Mesendoderm (in vitro differentiated cells): ENCODE measurements at regions not wholly inside any gene's neighbourhood (a gene's known extent, or its start where the extent isn't known, plus 50 kb on each side); places are given as distances from the start of the nearest gene placed in this dataset.

Experiments used
- DNase-seq: peaks from one replicate; pipeline ENCODE4 v3.0.0; 2013
- H2AK5ac ChIP-seq: 2 replicates; pipeline ENCODE4 v1.6.1; 2013; ENCODE audit warnings: low read length, inconsistent platforms
- H2BK120ac ChIP-seq: 2 replicates; pipeline ENCODE4 v1.6.1; 2013; ENCODE audit warnings: low read depth, mild to moderate bottlenecking, low read length, moderate library complexity, mixed read lengths
- H2BK15ac ChIP-seq: replicated peaks from 2 replicates; pipeline ENCODE4 v1.6.1; 2013; ENCODE audit warnings: low read depth, mild to moderate bottlenecking, moderate library complexity
- H2BK5ac ChIP-seq: 2 replicates; pipeline ENCODE4 v1.6.1; 2013; ENCODE audit warnings: low read length, inconsistent platforms
- H3K18ac ChIP-seq: 2 replicates; pipeline ENCODE4 v1.6.1; 2013; ENCODE audit warnings: mild to moderate bottlenecking, low read length, mixed read lengths
- H3K23ac ChIP-seq: one replicate; pipeline ENCODE4 v1.6.1; 2013; ENCODE audit warnings: low read length
- H3K27ac ChIP-seq: 2 replicates; pipeline ENCODE4 v1.5.1; 2013; ENCODE audit warnings: low read depth, mild to moderate bottlenecking, inconsistent platforms, low read length, moderate library complexity
- H3K27me3 ChIP-seq: 2 replicates; pipeline ENCODE4 v1.6.1; 2013; ENCODE audit warnings: low read length, control low read depth, mild to moderate bottlenecking, inconsistent platforms; ENCODE audit not compliant: insufficient read depth, poor library complexity
- H3K36me3 ChIP-seq: 2 replicates; pipeline ENCODE4 v1.6.1; 2013; ENCODE audit warnings: low read length, inconsistent platforms; ENCODE audit not compliant: control insufficient read depth, insufficient read depth
- H3K4ac ChIP-seq: one replicate; pipeline ENCODE4 v1.6.1; 2013; ENCODE audit warnings: low read depth, mild to moderate bottlenecking, low read length, moderate library complexity
- H3K4me1 ChIP-seq: 2 replicates; pipeline ENCODE4 v1.6.1; 2013; ENCODE audit warnings: low read depth, low read length, inconsistent platforms; ENCODE audit not compliant: control insufficient read depth
- H3K4me2 ChIP-seq: 2 replicates; pipeline ENCODE4 v1.6.1; 2013; ENCODE audit warnings: low read length
- H3K4me3 ChIP-seq: 2 replicates; pipeline ENCODE4 v1.5.1; 2013; ENCODE audit warnings: mild to moderate bottlenecking, low read length
- H3K56ac ChIP-seq: one replicate; pipeline ENCODE4 v1.6.1; 2013; ENCODE audit warnings: low read length
- H3K79me1 ChIP-seq: 2 replicates; pipeline ENCODE4 v1.6.1; 2013; ENCODE audit warnings: low read length, inconsistent platforms
- H3K79me2 ChIP-seq: 2 replicates; pipeline ENCODE4 v1.6.1; 2013; ENCODE audit warnings: mild to moderate bottlenecking, low read length; ENCODE audit not compliant: control insufficient read depth, insufficient read depth
- H3K9ac ChIP-seq: 2 replicates; pipeline ENCODE4 v1.6.1; 2013; ENCODE audit warnings: low read length, inconsistent platforms
- H4K5ac ChIP-seq: one replicate; pipeline ENCODE4 v1.6.1; 2013; ENCODE audit warnings: low read length
- H4K8ac ChIP-seq: one replicate; pipeline ENCODE4 v1.6.1; 2013; ENCODE audit warnings: low read depth, mild to moderate bottlenecking, control low read depth, low read length, moderate library complexity
- WGBS: extraction: QIAGEN DNeasy Blood & Tissue Kit; methylation state at CpG from one replicate; pipeline ENCODE4 v1.1.7; 2013; ENCODE audit warnings: low lambda C conversion rate, missing lambda C conversion rate; ENCODE audit not compliant: insufficient coverage; ENCODE audit errors: extremely low coverage; 5-methylcytosine and 5-hydroxymethylcytosine counted together

DNA sequence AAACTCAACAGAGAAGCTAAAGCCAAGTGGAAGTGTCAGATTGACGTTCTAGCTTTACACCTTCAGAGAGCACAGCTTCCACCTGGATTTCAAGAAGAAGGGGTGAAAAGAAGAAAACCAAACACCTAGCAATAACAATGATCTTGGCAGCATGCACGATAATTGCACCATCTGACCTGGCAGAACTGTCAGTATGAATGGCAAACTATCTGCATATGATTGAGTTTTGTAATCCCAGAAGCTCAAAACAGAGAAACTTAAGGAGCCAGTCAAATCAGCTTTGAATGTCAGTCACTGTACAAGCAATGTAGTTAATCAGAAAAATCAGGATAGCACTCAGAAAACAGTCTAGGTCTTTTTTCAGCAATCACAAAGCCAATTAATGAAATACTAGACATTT is 427.1 kb downstream of the ZFHX3 start:
- peaks cover 3% of the 10 kb centered on the region for H3K79me1 ChIP-seq
- H2BK120ac ChIP-seq, result no peak overlapping the region
- H3K36me3 ChIP-seq, result no peaks in the 10 kb centered on the region
- H3K18ac ChIP-seq, result no peak overlapping the region
- no peaks in the 10 kb centered on the region for H3K79me2 ChIP-seq
- H2BK5ac ChIP-seq, result no peak overlapping the region
- DNase-seq, result no peak
- H4K5ac ChIP-seq, result no peak overlapping the region
- no peaks in the 10 kb centered on the region for H3K27me3 ChIP-seq
- no peak overlapping the region for H3K4me3 ChIP-seq
- H2BK15ac ChIP-seq, result no peak overlapping the region
- WGBS, result no CpG with 5 or more reads among the region's 2 CpGs
- H4K8ac ChIP-seq, result no peak overlapping the region
- no peak overlapping the region for H3K23ac ChIP-seq
- H2AK5ac ChIP-seq, result no peak overlapping the region
- H3K4me1 ChIP-seq, result no peaks in the 10 kb centered on the region
- H3K27ac ChIP-seq, result no peak overlapping the region
- H3K4me2 ChIP-seq, result no peak overlapping the region
- H3K56ac ChIP-seq, result no peak overlapping the region
- no peak overlapping the region for H3K4ac ChIP-seq
- no peak overlapping the region for H3K9ac ChIP-seq

DNA sequence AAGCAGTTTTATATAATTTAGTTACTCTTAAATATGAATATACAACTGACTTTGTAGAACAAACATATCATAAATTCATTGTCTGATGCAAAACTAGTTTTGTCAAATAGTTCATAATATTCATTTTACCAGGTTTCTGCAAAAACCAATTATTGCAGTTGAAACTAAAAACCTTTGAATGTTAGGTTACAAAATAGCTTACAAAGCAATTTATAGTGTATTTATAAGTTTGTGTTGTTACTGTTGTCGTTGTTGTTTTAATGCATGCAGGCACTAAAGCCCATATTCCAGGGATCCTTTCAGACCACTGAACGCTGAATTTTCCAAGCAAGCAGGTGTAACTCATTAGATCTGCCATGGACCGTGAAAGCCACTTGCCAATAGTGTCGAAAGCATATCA is 427.6 kb downstream of the ZFHX3 start:
- Histone ChIP-seq H3K79me2 (no peaks in the 10 kb centered on the region), H4K8ac (no peak overlapping the region), H3K4me1 (no peaks in the 10 kb centered on the region), H4K5ac (no peak overlapping the region), H3K36me3 (no peaks in the 10 kb centered on the region), H3K23ac (no peak overlapping the region), H3K9ac (no peak overlapping the region), H3K56ac (no peak overlapping the region), H3K27ac (no peak overlapping the region), H2BK15ac (no peak overlapping the region), H2BK5ac (no peak overlapping the region), H3K79me1 (peaks cover 3% of the 10 kb centered on the region), H3K4me3 (no peak overlapping the region), H2AK5ac (no peak overlapping the region), H2BK120ac (no peak overlapping the region), H3K18ac (no peak overlapping the region), H3K27me3 (no peaks in the 10 kb centered on the region), H3K4ac (no peak overlapping the region), H3K4me2 (no peak overlapping the region)
- no CpG with 5 or more reads among the region's 4 CpGs for WGBS
- DNase-seq, result no peak

DNA sequence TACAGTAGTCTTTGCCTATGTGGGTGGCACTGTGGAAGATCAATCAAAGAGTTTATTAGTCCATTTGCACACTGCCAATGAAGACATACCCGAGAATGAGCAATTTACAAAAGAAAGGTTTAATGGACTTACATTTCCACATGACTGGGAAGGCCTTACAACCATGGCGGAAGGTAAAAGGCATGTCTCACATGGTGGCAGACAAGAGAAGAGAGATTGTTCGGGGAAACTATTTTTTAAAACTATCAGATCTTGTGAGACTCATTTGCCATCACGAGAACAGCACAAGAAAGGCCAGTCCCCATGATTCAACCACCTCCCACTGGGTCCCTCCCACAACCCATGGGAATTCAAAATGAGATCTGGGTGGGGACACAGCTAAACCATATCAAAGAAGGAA is 432.1 kb downstream of the ZFHX3 start:
- H3K79me2 ChIP-seq, result no peaks in the 10 kb centered on the region
- no peak overlapping the region for H2AK5ac ChIP-seq
- no peak overlapping the region for H3K4ac ChIP-seq
- no peak overlapping the region for H2BK15ac ChIP-seq
- no peak overlapping the region for H2BK120ac ChIP-seq
- H3K56ac ChIP-seq, result no peak overlapping the region
- H3K18ac ChIP-seq, result no peak overlapping the region
- no peak overlapping the region for H3K4me2 ChIP-seq
- H3K27me3 ChIP-seq, result no peaks in the 10 kb centered on the region
- H2BK5ac ChIP-seq, result no peak overlapping the region
- no peak overlapping the region for H4K8ac ChIP-seq
- H3K27ac ChIP-seq, result no peak overlapping the region
- H3K36me3 ChIP-seq, result no peaks in the 10 kb centered on the region
- DNase-seq, result no peak
- no CpG with 5 or more reads among the region's 4 CpGs for WGBS
- peaks cover 3% of the 10 kb centered on the region for H3K79me1 ChIP-seq
- H3K9ac ChIP-seq, result no peak overlapping the region
- no peaks in the 10 kb centered on the region for H3K4me1 ChIP-seq
- H4K5ac ChIP-seq, result no peak overlapping the region
- H3K4me3 ChIP-seq, result no peak overlapping the region
- H3K23ac ChIP-seq, result no peak overlapping the region

DNA sequence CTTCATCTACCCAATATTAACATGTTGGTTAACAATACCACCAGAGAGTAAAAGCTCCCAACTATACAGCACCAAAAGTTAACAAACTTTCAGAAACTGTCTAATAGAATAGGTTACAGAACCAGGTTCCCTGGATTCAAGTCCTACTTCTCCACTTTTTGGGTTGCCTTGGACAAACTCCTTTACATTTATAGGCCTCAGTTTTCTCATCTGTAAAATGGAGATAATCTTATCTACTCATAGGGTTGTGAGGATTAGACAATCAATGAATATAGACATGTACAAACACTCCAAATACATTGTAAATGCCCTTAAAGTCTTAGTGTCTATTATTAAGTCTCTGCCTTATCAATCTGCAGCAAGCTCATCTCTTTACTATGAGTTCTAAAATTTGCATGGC is 435.2 kb downstream of the ZFHX3 start:
- Histone ChIP-seq H2BK120ac (no peak overlapping the region), H3K18ac (no peak overlapping the region), H3K9ac (no peak overlapping the region), H3K4me1 (no peaks in the 10 kb centered on the region), H2BK5ac (no peak overlapping the region), H2BK15ac (no peak overlapping the region), H4K5ac (no peak overlapping the region), H3K27me3 (no peaks in the 10 kb centered on the region), H3K4ac (no peak overlapping the region), H2AK5ac (no peak overlapping the region), H3K27ac (no peak overlapping the region), H3K79me2 (no peaks in the 10 kb centered on the region), H3K79me1 (no peaks in the 10 kb centered on the region), H4K8ac (no peak overlapping the region), H3K56ac (no peak overlapping the region), H3K23ac (no peak overlapping the region), H3K4me2 (no peak overlapping the region), H3K36me3 (no peaks in the 10 kb centered on the region), H3K4me3 (no peak overlapping the region)
- no peak for DNase-seq

DNA sequence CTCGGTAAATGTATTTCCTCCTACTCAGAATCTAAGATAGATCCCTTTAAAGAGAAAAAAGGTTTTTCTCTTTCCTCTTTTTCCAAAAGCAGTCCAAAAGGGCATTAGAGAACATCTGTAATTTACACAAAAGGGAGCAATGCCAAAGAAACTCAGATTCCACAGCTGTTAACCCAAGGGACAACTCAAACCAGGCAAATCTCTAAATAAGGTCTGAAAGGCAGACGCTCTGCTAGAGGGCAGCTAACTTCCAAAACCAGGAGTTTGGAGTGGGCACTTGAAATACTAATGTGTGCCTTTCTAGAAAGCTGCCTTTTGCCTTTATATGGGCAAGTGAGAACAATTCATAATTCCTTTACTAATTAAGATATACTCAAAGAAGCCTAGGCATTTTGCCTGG is 435.7 kb downstream of the ZFHX3 start:
- H3K79me1 ChIP-seq, result no peaks in the 10 kb centered on the region
- H3K23ac ChIP-seq, result no peak overlapping the region
- H3K36me3 ChIP-seq, result no peaks in the 10 kb centered on the region
- H2BK5ac ChIP-seq, result no peak overlapping the region
- no peak overlapping the region for H3K4me2 ChIP-seq
- H4K8ac ChIP-seq, result no peak overlapping the region
- H3K4ac ChIP-seq, result no peak overlapping the region
- no peak overlapping the region for H4K5ac ChIP-seq
- no peak overlapping the region for H2BK15ac ChIP-seq
- WGBS, result no CpG with 5 or more reads among the region's 2 CpGs
- H2BK120ac ChIP-seq, result no peak overlapping the region
- H3K4me3 ChIP-seq, result no peak overlapping the region
- H3K27me3 ChIP-seq, result no peaks in the 10 kb centered on the region
- no peaks in the 10 kb centered on the region for H3K79me2 ChIP-seq
- no peak overlapping the region for H3K9ac ChIP-seq
- no peak overlapping the region for H3K27ac ChIP-seq
- H2AK5ac ChIP-seq, result no peak overlapping the region
- no peak overlapping the region for H3K18ac ChIP-seq
- no peak overlapping the region for H3K56ac ChIP-seq
- H3K4me1 ChIP-seq, result no peaks in the 10 kb centered on the region
- no peak for DNase-seq

DNA sequence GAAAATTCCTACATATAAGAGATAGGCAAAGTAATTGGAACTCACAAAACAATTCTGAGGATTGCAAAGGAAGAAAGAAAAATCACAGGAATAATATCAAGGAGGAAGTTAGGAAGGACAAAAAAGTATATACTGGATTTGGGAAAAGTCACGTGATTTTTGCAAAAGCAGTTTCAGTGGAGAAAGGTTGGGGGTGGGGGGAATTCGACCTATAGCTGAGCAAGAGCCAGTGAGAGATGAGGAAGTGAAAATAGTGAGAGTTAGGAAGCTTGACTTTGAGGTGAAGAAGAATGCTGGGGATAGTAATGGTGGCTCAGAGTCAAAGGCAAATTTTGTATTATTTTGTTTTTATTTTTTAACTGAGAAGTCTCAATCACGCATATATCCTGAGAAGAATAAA is 438.0 kb upstream of the PMFBP1 start:
- Histone ChIP-seq H2BK15ac (no peak overlapping the region), H3K4me2 (no peak overlapping the region), H2BK5ac (no peak overlapping the region), H3K56ac (no peak overlapping the region), H3K9ac (no peak overlapping the region), H3K18ac (no peak overlapping the region), H4K8ac (no peak overlapping the region), H2AK5ac (no peak overlapping the region), H3K4me3 (no peak overlapping the region), H3K4me1 (no peaks in the 10 kb centered on the region), H3K36me3 (no peaks in the 10 kb centered on the region), H3K23ac (no peak overlapping the region), H3K79me1 (no peaks in the 10 kb centered on the region), H4K5ac (no peak overlapping the region), H3K27ac (no peak overlapping the region), H3K79me2 (no peaks in the 10 kb centered on the region), H2BK120ac (no peak overlapping the region), H3K4ac (no peak overlapping the region), H3K27me3 (no peaks in the 10 kb centered on the region)
- DNase-seq, result peak; percentile 13
- WGBS, result no CpG with 5 or more reads among the region's 3 CpGs
